Skeletal muscle satellite cell (primary cell): ENCODE measurements at regions not wholly inside any gene's neighbourhood (a gene's known extent, or its start where the extent isn't known, plus 50 kb on each side); places are given as distances from the start of the nearest gene placed in this dataset.

Experiments used
- H3K27me3 ChIP-seq: 2 replicates; pipeline ENCODE4 v1.7.0; 2013; ENCODE audit warnings: low read length; ENCODE audit not compliant: control insufficient read depth, insufficient read depth
- H3K36me3 ChIP-seq: 2 replicates; pipeline ENCODE4 v1.7.0; 2013; ENCODE audit warnings: mild to moderate bottlenecking, control low read depth, low read length; ENCODE audit not compliant: insufficient read depth
- H3K4me1 ChIP-seq: 2 replicates; pipeline ENCODE4 v1.7.0; 2013; ENCODE audit warnings: low read length; ENCODE audit not compliant: control insufficient read depth, insufficient read depth
- H3K4me2 ChIP-seq: 2 replicates; pipeline ENCODE4 v1.7.0; 2013; ENCODE audit warnings: mild to moderate bottlenecking, low read length
- H3K4me3 ChIP-seq: 2 replicates; pipeline ENCODE4 v1.7.0; 2013; ENCODE audit warnings: low read length
- H3K9ac ChIP-seq: 2 replicates; pipeline ENCODE4 v1.7.0; 2013; ENCODE audit warnings: mild to moderate bottlenecking, low read depth, low read length, moderate library complexity
- H3K9me3 ChIP-seq: replicated peaks from 2 replicates; pipeline ENCODE4 v1.7.0; 2013; ENCODE audit warnings: mild to moderate bottlenecking, control low read depth, low read length

DNA sequence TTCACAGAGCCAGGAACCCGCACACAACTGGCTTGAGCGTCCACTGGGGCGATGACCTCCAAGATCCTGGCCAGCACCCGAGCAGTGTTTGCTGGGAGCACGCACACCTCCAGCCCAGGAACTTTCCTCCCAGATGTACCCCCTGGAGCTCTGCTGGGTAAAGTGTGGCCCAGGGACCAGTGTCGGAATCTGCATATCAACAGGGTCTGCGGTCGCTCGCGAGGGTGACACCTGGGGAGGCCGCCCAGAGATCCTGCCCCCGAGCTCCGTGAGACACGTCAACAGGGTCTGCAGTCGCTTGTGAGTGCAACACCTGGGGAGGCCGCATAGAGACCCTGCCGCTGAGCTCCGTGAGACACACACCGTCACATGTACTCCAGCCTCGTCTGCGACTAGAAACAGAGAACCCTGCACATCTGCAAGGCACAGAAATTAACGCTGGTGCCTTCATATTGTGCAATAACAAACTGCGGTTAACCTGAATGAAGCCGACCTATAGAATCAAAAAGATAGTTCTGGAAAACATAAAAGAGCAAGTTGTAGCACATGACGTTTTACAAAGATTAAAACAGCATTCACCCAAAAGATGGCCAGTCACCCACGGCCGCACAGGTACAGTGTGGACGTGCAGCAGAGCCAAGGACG lies 172.4 kb downstream of the BRD1 start:
- Histone ChIP-seq H3K9ac (no peak overlapping the region), H3K27me3 (no peaks in the 10 kb centered on the region), H3K4me1 (no peaks in the 10 kb centered on the region), H3K9me3 (peaks cover 4% of the 10 kb centered on the region), H3K4me3 (no peak overlapping the region), H3K4me2 (no peak overlapping the region), H3K36me3 (no peaks in the 10 kb centered on the region)

GRCh38 chr22:49650336-49651241 lies 177.1 kb downstream of the BRD1 start:
- Histone ChIP-seq H3K9ac (no peak overlapping the region), H3K36me3 (no peaks in the 10 kb centered on the region), H3K27me3 (no peaks in the 10 kb centered on the region), H3K4me1 (no peaks in the 10 kb centered on the region), H3K4me3 (no peak overlapping the region), H3K9me3 (peaks cover 3% of the 10 kb centered on the region), H3K4me2 (no peak overlapping the region)

DNA sequence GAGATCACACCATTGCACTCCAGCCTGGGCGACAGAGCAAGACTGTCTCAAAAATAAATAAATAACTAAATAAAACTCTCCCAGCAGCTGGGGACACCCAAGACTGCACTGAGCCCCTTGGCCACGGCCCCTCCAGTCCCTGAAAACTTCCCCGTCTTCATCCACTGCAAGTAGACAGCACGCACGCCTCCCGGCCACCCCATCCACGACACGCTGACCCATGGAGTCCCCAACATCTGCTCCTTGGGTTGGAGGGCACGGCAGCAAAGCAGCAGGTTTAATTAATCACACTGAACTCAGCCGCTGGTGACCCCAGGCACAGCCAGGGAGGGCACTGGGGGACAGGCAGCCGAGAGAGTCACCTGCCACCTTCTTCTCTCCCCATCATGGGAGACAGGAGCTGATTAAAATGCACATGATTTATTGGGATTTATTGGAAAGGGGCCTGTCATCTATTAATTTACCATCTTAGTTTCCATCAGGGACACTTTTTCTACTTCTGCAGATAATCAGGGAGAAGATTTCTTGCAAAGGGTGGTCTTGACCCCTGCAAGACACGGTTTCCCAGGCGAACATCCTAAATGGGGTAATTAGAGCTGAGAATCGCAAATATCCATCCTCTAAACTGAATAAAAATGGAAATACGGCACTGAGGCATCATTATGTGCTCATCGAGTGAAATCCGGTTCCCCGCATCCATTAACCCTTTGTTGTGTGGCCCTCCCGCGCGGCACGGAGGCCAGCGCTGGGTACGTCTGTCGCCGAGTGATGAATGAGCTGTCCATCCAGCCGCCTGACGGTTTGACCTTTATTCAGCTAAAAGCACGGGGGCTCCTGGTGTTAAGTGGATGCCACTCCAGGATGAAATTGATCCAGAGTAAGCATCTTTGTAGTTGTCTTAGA lies 178.3 kb downstream of the BRD1 start:
- Histone ChIP-seq H3K9ac (no peak overlapping the region), H3K4me2 (no peak overlapping the region), H3K9me3 (peaks cover 3% of the 10 kb centered on the region), H3K36me3 (no peaks in the 10 kb centered on the region), H3K27me3 (no peaks in the 10 kb centered on the region), H3K4me3 (no peak overlapping the region), H3K4me1 (no peaks in the 10 kb centered on the region)

GRCh38 chr22:49648053-49648452 lies 179.6 kb downstream of the BRD1 start:
- H3K27me3 ChIP-seq, result no peaks in the 10 kb centered on the region
- peaks cover 3% of the 10 kb centered on the region for H3K9me3 ChIP-seq
- H3K4me3 ChIP-seq, result no peak overlapping the region
- H3K4me2 ChIP-seq, result no peak overlapping the region
- no peak overlapping the region for H3K9ac ChIP-seq
- no peaks in the 10 kb centered on the region for H3K4me1 ChIP-seq
- no peaks in the 10 kb centered on the region for H3K36me3 ChIP-seq

DNA sequence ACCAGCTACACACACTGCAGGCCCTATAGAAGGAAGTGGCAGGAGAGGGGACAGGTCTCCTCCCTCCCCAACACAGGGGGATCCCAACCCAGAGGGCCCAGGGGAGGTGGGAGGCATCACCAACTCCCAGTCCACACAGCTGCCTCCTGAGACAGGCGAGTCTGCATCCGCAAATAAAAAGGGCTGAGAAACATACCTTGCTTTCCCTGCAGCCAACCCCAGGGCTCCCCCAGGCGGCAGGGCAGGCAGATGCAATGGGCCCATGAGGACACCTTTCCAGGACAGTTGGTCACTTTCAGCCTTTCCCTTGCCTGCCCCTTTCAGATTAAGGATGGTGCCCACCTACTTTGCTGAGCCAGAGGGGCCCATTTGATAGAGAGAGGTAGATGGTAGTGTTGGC lies 180.0 kb downstream of the BRD1 start:
- Histone ChIP-seq H3K4me3 (no peak overlapping the region), H3K27me3 (no peaks in the 10 kb centered on the region), H3K4me1 (no peaks in the 10 kb centered on the region), H3K9ac (no peak overlapping the region), H3K9me3 (peaks cover 3% of the 10 kb centered on the region), H3K4me2 (no peak overlapping the region), H3K36me3 (no peaks in the 10 kb centered on the region)

GRCh38 chr22:49646876-49647275 lies 180.8 kb downstream of the BRD1 start:
- H3K4me2 ChIP-seq, result no peak overlapping the region
- H3K27me3 ChIP-seq, result no peaks in the 10 kb centered on the region
- H3K4me3 ChIP-seq, result no peak overlapping the region
- peaks cover 3% of the 10 kb centered on the region for H3K9me3 ChIP-seq
- no peaks in the 10 kb centered on the region for H3K4me1 ChIP-seq
- H3K36me3 ChIP-seq, result no peaks in the 10 kb centered on the region
- H3K9ac ChIP-seq, result no peak overlapping the region

DNA sequence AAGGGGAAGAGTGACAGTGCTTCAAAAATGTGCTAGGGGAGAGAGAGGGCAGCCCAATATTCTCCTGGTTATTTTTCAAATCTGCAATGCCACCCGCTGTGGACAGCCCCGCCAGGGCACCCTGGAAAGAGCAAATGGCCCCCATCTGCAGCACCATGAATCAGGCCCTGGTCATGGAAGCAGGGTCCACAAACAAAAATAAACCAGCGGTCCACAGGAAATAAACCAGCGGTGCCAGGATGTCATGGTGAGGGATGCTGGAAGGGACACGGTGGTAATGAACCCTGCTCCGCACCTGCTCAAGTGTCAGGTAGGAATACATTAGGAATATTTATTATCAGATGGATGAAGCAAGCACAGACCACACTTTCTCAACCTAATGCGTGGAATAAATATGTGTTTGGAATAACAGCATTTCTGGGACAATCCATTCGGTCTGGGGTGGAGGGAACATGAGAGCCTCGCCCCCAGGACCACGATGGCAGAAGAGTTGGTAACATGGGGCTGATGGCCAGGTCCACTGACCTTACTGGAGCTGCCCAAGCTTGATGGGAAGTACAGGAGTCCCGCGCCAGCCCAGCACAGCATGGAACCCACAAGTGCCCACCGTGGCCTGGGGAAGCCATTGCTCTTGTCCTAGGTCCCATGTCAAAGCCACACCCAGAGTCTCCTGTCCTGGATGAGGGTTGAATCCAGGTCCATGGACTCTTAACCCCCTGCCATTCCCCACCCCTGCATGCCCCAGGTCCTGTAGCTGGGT lies 181.7 kb downstream of the BRD1 start:
- H3K9ac ChIP-seq, result no peak overlapping the region
- no peak overlapping the region for H3K4me3 ChIP-seq
- H3K27me3 ChIP-seq, result no peaks in the 10 kb centered on the region
- H3K36me3 ChIP-seq, result no peaks in the 10 kb centered on the region
- no peak overlapping the region for H3K4me2 ChIP-seq
- H3K9me3 ChIP-seq, result peaks cover 3% of the 10 kb centered on the region
- no peaks in the 10 kb centered on the region for H3K4me1 ChIP-seq

- H3K9me3 ChIP-seq, result peaks cover under 1% of the 10 kb centered on the region
- no peak overlapping the region for H3K9ac ChIP-seq
- no peak overlapping the region for H3K4me3 ChIP-seq
- H3K4me1 ChIP-seq, result no peaks in the 10 kb centered on the region
- no peaks in the 10 kb centered on the region for H3K27me3 ChIP-seq
- no peaks in the 10 kb centered on the region for H3K36me3 ChIP-seq
- no peak overlapping the region for H3K4me2 ChIP-seq
Observed at GRCh38 chr22:49645257-49645656, 182.4 kb downstream of the BRD1 start.

- H3K4me3 ChIP-seq, result no peak overlapping the region
- H3K27me3 ChIP-seq, result no peaks in the 10 kb centered on the region
- H3K4me1 ChIP-seq, result no peaks in the 10 kb centered on the region
- H3K36me3 ChIP-seq, result no peaks in the 10 kb centered on the region
- no peaks in the 10 kb centered on the region for H3K9me3 ChIP-seq
- H3K4me2 ChIP-seq, result no peak overlapping the region
- H3K9ac ChIP-seq, result no peak overlapping the region
Observed at GRCh38 chr22:49643998-49644397, 183.7 kb downstream of the BRD1 start.

GRCh38 chr22:49643466-49643865 lies 184.2 kb downstream of the BRD1 start:
- H3K4me1 ChIP-seq, result no peaks in the 10 kb centered on the region
- no peaks in the 10 kb centered on the region for H3K36me3 ChIP-seq
- H3K9ac ChIP-seq, result no peak overlapping the region
- no peak overlapping the region for H3K4me2 ChIP-seq
- H3K27me3 ChIP-seq, result no peaks in the 10 kb centered on the region
- H3K4me3 ChIP-seq, result no peak overlapping the region
- H3K9me3 ChIP-seq, result no peaks in the 10 kb centered on the region

GRCh38 chr22:49642741-49643140 lies 184.9 kb downstream of the BRD1 start:
- Histone ChIP-seq H3K4me3 (no peak overlapping the region), H3K4me1 (no peaks in the 10 kb centered on the region), H3K36me3 (no peaks in the 10 kb centered on the region), H3K4me2 (no peak overlapping the region), H3K27me3 (no peaks in the 10 kb centered on the region), H3K9ac (no peak overlapping the region), H3K9me3 (no peaks in the 10 kb centered on the region)
